Renal cortex interstitium (tissue), 11 donors: ENCODE measurements at regions not wholly inside any gene's neighbourhood (a gene's known extent, or its start where the extent isn't known, plus 50 kb on each side); places are given as distances from the start of the nearest gene placed in this dataset.

Source experiments
- DNase-seq, 11 donors: peaks; one replicate each; pipeline ENCODE4 v3.0.0-alpha.2; 2013; ENCODE audit warnings: low read depth in 9 of 11, low spot score in 4 of 11; ENCODE audit errors: extremely low read depth in 1 of 11

DNA sequence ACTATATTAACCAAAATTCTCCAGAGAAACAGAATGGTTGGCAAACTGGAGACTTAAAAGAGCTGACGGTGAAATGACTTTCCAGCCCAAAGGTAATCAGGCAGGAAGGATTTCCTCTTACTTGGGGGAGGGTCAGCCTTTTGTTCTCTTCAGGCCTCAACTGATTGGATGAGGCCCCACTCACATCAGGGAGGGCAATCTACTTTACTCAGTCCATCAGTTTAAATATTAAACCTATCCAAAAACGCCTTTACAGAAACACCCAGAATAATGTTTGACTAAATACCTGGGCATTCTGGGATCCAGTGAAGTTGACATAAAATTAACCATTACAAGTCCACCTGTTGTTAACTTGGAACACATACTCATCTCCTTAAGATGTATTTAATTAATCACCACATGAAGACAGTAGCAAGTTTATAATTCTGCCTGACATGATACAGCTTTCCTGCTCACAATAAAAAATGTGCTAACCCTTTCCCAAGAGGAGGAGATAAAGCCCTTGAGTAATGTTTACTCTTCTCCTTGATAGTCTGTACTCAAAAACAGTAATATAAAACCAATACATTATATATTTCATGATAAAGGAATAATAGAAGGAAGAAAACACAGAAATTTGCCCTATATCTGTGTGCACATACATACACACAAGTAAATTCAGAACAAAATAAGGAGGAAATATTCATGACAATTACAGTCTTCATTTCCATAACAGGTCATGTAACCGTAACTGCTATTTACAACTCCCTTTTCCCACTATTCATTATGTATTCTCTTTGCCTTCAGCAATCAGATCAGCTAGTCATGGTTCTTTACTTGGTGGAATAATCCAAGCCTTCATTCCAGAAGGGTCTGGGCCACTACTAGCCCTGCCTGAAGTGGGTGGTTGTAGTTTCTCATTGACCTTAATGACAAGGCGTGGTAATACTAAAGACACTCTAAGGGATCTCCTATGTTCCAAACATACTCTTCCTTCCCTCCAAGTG lies 107.5 kb upstream of the RUNX1 start:
- no peak for DNase-seq

DNA sequence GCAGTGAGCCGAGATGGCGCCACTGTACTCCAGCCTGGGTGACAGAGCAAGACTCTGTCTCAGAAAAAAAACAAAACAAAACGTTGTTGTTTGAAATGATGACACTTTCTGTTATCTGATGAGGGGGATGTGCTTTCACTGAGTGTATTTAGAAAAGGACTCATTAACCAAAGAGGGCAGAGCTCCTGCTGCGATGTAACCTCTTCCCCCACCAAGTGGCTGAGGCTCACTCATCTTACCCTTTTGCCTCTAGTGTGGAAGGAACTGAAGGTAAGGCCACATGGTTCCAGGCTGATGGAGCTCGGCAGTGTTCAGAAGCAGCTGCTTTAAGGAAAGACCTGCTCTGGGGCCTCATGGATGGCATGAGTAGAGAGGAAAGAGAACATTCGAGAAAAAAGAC lies 105.7 kb upstream of the RUNX1 start:
- DNase-seq = no peak

- no peak for DNase-seq
Observed at GRCh38 chr21:35153671-35154070, 104.6 kb upstream of the RUNX1 start.

- no peak for DNase-seq
Observed at GRCh38 chr21:35150562-35151226, 101.6 kb upstream of the RUNX1 start.

GRCh38 chr21:35149698-35150097 lies 100.6 kb upstream of the RUNX1 start:
- DNase-seq = no peak

- no peak for DNase-seq
Observed at GRCh38 chr21:35147439-35147838, 98.3 kb upstream of the RUNX1 start.

DNA sequence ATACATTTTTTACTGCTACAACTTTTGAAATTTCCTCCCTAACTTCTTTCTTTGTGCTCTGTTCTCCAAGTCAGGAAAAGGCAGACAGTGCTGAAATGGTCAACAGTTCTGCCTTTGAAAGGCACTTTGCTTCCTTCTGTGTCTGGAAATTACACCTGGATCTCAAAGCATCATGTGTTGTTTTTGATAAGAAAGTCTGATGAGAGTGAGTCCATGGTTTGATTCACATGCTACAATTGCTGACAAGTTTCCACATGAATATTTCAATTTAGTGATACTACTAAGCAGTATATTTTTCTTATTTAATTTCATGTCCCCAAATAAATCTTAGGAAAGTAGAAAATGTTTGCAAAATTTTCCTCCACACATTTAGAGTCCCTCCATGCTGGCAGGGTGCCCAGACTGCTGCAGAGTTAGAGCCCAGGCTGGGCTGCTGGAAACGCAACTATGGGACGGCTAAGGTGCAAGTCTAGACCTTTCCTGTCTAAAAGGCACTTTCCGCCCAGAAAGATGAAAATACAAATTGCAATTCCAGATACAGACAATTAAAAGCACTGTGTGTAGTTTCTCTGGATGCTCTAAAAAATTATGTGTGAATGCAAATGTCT lies 96.6 kb upstream of the RUNX1 start:
- no peak for DNase-seq

DNA sequence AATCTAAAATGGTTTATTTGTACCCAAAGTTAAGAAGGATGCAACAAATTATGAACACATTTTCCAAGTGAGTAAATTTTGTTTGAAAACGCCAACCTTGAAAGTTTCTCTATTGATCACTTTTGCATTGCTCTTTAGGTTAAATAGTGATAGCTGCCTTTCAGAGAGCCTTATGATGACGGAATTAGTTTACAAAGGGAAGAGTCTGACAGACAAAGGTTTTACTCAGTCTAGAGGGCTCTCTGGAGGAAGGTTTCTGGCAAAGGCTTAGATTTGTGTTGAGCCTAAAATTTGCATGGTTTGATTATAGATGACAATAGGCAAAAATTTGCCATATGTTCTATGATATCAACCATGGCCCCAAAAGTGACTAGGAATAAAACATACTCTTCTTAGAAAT lies 95.9 kb upstream of the RUNX1 start:
- DNase-seq = no peak

GRCh38 chr21:35142036-35142815 lies 93.1 kb upstream of the RUNX1 start:
- no peak for DNase-seq

- DNase-seq = no peak
Observed at GRCh38 chr21:35139382-35139715, 90.2 kb upstream of the RUNX1 start.

- no peak for DNase-seq
Observed at GRCh38 chr21:35138665-35139381, 89.7 kb upstream of the RUNX1 start.

DNA sequence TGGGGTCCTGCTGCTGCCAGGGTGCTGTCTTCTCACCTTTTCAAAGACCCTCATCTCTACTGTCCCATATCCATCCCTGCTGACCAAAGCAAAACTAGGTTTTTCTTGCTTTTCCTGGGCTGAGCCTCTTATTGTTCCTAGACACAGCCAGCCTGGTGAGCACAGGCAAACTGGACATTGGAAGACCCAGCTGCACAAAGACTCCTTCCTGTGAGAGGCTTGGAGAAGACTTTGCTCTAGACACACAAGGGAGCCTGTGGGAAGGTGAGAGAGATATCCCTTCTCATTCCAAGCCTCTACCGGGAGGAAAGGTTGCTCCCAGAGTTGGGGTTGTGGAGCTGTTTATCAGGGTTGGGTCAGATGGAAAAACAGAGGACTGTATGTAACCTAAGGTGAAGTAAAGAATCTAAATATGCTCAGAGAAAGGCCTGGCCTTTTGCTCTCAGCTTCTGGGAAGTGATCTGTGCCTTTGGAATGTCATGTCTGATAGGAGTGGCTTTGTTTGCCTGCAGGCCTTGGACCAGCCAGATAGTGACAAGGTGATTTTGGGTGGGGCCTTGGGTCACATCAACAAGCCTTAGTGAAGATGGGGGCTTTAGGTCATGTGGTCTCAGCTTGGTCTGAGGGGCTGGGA lies 87.6 kb upstream of the RUNX1 start:
- no peak for DNase-seq

- no peak for DNase-seq
Observed at GRCh38 chr21:35136106-35136505, 87.0 kb upstream of the RUNX1 start.

- DNase-seq = no peak
Observed at GRCh38 chr21:35135481-35135880, 86.4 kb upstream of the RUNX1 start.

DNA sequence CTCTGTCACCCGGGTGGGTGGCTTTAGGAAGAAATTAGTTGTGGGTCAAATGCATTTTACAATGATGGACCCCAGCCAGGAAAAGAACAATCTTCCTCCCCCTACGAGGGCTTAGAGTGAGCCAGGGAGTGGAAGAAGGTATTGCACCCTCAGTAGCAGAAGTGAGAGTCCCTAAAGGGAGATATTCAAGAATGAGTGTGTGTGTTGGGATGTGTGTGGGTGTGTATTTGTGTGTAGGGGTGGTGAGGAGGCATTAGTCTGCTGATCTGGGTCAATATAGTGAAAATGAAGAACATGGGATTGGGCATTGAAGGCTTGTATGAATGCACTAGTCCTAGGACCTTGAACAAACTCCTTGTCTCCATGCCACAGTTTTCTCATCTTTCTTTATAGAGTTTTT lies 85.2 kb upstream of the RUNX1 start:
- DNase-seq = no peak

- no peak for DNase-seq
Observed at GRCh38 chr21:35128536-35128935, 79.4 kb upstream of the RUNX1 start.

- DNase-seq = no peak
Observed at GRCh38 chr21:35127851-35128250, 78.7 kb upstream of the RUNX1 start.

DNA sequence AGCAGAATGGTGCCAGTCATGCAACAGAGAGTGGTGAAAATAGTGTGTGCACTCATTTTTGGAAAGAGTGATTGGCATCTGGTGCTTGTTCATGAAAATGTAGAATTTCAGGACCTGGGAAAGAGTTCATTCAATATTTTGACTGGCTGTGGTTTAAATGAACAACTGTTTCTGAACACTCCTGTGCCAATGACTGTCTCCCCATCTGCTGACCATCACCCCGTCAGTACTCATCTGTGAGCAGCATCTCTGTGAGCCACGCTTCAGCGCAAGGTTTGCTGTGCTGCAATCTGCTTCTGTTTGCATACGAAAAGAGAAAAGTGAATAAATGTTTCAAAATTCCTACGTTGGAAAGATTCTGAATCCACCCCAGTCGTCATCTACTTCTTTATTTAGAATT lies 77.9 kb upstream of the RUNX1 start:
- DNase-seq = no peak
